ENCODE measurements at regions not wholly inside any gene's neighbourhood (a gene's known extent, or its start where the extent isn't known, plus 50 kb on each side); places are given as distances from the start of the nearest gene placed in this dataset.

DNA sequence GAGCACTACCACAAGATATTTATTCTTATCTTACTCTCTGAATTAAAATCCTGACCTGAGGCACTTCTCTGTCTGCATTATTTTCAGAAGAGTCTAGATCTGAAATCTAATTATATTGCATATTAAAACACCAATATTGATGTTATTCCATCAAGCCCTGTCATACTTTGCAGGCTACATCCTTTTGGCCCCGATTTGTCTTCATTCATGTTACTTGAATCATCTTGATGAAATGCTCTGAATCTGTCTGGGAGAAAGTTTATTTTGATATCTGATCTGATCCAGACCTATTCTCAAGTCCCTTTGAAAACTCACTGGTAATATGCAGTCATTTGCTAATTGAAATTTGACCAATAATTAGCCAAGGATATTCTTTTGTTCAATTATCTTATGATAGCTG, 79.9 kb downstream of the BBS10 start:
- Histone ChIP-seq H3K9me3 (ENCODE audit: control insufficient read depth, insufficient read depth, low read depth, low read length) (no peaks in the 10 kb centered on the region), H3K4me1 (ENCODE audit: control insufficient read depth, insufficient read depth, low read length) (no peaks in the 10 kb centered on the region), H3K36me3 (ENCODE audit: control insufficient read depth in 2 of 2, insufficient read depth in 1 of 2, low read length in 2 of 2) (no peaks in the 10 kb centered on the region), H3K27ac (ENCODE audit: extremely low read depth, low read depth, low read length) (no peak overlapping the region), H3K4me3 (ENCODE audit: low read depth, low read length) (no peak overlapping the region)
- ChIA-PET CTCF (interaction anchor here (1.4 kb wide), 1 partner anchor 188 kb away, joined by 4 read pairs; no protein-coding TSS in a partner anchor), POLR2A (no interaction called here)
- no peak for TF ChIP-seq YY1 (tag by site-specific recombination; IDR thresholded peaks at IDR 0.05)
- TF ChIP-seq ZNF514 (tag by site-specific recombination; IDR thresholded peaks at IDR 0.05) = no peak
- TF ChIP-seq ZNF19 (tag by site-specific recombination; IDR thresholded peaks at IDR 0.05; ENCODE audit: low read depth) = no peak
- TF ChIP-seq ZNF174 (tag by site-specific recombination; IDR thresholded peaks at IDR 0.05) = no peak
- TF ChIP-seq, protein P1, sequence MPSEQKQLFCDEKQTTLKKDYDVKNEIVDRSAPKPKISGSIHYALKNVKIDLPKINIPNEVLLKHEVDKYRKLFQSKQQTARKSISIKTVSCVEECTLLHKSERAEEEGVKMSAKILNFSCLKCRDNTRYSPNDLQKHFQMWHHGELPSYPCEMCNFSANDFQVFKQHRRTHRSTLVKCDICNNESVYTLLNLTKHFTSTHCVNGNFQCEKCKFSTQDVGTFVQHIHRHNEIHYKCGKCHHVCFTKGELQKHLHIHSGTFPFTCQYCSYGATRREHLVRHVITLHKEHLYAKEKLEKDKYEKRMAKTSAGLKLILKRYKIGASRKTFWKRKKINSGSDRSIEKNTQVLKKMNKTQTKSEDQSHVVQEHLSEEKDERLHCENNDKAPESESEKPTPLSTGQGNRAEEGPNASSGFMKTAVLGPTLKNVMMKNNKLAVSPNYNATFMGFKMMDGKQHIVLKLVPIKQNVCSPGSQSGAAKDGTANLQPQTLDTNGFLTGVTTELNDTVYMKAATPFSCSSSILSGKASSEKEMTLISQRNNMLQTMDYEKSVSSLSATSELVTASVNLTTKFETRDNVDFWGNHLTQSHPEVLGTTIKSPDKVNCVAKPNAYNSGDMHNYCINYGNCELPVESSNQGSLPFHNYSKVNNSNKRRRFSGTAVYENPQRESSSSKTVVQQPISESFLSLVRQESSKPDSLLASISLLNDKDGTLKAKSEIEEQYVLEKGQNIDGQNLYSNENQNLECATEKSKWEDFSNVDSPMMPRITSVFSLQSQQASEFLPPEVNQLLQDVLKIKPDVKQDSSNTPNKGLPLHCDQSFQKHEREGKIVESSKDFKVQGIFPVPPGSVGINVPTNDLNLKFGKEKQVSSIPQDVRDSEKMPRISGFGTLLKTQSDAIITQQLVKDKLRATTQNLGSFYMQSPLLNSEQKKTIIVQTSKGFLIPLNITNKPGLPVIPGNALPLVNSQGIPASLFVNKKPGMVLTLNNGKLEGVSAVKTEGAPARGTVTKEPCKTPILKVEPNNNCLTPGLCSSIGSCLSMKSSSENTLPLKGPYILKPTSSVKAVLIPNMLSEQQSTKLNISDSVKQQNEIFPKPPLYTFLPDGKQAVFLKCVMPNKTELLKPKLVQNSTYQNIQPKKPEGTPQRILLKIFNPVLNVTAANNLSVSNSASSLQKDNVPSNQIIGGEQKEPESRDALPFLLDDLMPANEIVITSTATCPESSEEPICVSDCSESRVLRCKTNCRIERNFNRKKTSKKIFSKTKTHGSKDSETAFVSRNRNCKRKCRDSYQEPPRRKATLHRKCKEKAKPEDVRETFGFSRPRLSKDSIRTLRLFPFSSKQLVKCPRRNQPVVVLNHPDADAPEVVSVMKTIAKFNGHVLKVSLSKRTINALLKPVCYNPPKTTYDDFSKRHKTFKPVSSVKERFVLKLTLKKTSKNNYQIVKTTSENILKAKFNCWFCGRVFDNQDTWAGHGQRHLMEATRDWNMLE (tag by site-specific recombination; conservative IDR thresholded peaks at IDR 0.05; ENCODE audit: low read depth) = no peak
- TF ChIP-seq ZNF274 (IDR thresholded peaks at IDR 0.05; ENCODE audit: low read length) = no peak
- TF ChIP-seq ZNF274 (tag by site-specific recombination; IDR thresholded peaks at IDR 0.05; ENCODE audit: borderline replicate concordance) = no peak
- TF ChIP-seq, protein P2, sequence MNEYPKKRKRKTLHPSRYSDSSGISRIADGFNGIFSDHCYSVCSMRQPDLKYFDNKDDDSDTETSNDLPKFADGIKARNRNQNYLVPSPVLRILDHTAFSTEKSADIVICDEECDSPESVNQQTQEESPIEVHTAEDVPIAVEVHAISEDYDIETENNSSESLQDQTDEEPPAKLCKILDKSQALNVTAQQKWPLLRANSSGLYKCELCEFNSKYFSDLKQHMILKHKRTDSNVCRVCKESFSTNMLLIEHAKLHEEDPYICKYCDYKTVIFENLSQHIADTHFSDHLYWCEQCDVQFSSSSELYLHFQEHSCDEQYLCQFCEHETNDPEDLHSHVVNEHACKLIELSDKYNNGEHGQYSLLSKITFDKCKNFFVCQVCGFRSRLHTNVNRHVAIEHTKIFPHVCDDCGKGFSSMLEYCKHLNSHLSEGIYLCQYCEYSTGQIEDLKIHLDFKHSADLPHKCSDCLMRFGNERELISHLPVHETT (tag by site-specific recombination; IDR thresholded peaks at IDR 0.05) = no peak
- TF ChIP-seq ATF2 (tag by site-specific recombination; IDR thresholded peaks at IDR 0.05; ENCODE audit: low read depth) = no peak
- no peak for TF ChIP-seq ZNF280D (tag by site-specific recombination; IDR thresholded peaks at IDR 0.05)

- TF ChIP-seq OSR2 (tag by site-specific recombination; IDR thresholded peaks at IDR 0.05) = no peak
- 0 out of 2 replicates have a peak, but pooled peaks have one; percentile 29 for TF ChIP-seq ZNF366 (tag by site-specific recombination; conservative IDR thresholded peaks at IDR 0.05)
- no peak for TF ChIP-seq ZNF19 (tag by site-specific recombination; IDR thresholded peaks at IDR 0.05; ENCODE audit: low read depth)
- TF ChIP-seq KLF10 (tag by site-specific recombination; IDR thresholded peaks at IDR 0.05) = no peak
- TF ChIP-seq HIC1 (tag by site-specific recombination; IDR thresholded peaks at IDR 0.05) = peak; percentile 55; the same call in 1 of the 2 replicates
- CTCF ChIA-PET = interaction anchor here (0.6 to 1.1 kb wide), 3 partner anchors 18 to 778 kb away, joined by 3 to 5 read pairs (median 3); no protein-coding TSS in a partner anchor
- no peak overlapping the region for H3K27ac ChIP-seq (ENCODE audit: extremely low read depth, low read depth, low read length)
- no peaks in the 10 kb centered on the region for H3K9me3 ChIP-seq (ENCODE audit: control insufficient read depth, insufficient read depth, low read depth, low read length)
- no peak overlapping the region for H3K4me3 ChIP-seq (ENCODE audit: low read depth, low read length)
- POLR2A ChIA-PET = interaction anchor here (0.8 to 1.0 kb wide), 3 partner anchors 16 to 293 kb away, joined by 3 to 4 read pairs (median 3); partner anchors contain the start of genes BBS10 and OSBPL8
- H3K4me1 ChIP-seq (ENCODE audit: control insufficient read depth, insufficient read depth, low read length) = no peaks in the 10 kb centered on the region
- no peaks in the 10 kb centered on the region for H3K36me3 ChIP-seq (ENCODE audit: control insufficient read depth in 2 of 2, insufficient read depth in 1 of 2, low read length in 2 of 2)
These were observed 81.4 kb downstream of the BBS10 start for GRCh38 chr12:76266797-76267196.

Data from HEK293 (cell line).